ENCODE measurements at regions not wholly inside any gene's neighbourhood (a gene's known extent, or its start where the extent isn't known, plus 50 kb on each side); places are given as distances from the start of the nearest gene placed in this dataset.
"Not testable (repeated sequence)": the region's sequence is repeated elsewhere in the genome, so short reads cannot be mapped to it uniquely, and the experiment has no call there.

GRCh38 chr2:16058747-16059358 is 118.5 kb downstream of the MYCN start:
- no peak for DNase-seq

GRCh38 chr2:16058256-16058655 is 117.9 kb downstream of the MYCN start:
- DNase-seq: no peak

- DNase-seq: no peak
Observed at GRCh38 chr2:16057661-16058060, 117.3 kb downstream of the MYCN start.

- no peak for DNase-seq
Observed at GRCh38 chr2:16055848-16056580, 115.7 kb downstream of the MYCN start.

GRCh38 chr2:16053437-16054257 is 113.3 kb downstream of the MYCN start:
- DNase-seq: no peak

- not testable (repeated sequence) for DNase-seq
Observed at GRCh38 chr2:16052571-16053052, 112.3 kb downstream of the MYCN start.

GRCh38 chr2:16051841-16052564 is 111.7 kb downstream of the MYCN start:
- DNase-seq: no peak

- no peak for DNase-seq
Observed at GRCh38 chr2:16050908-16051489, 110.6 kb downstream of the MYCN start.

GRCh38 chr2:16050261-16050907 is 110.0 kb downstream of the MYCN start:
- no peak for DNase-seq

GRCh38 chr2:16049406-16049805 is 109.1 kb downstream of the MYCN start:
- no peak for DNase-seq

GRCh38 chr2:16048466-16048865 is 108.1 kb downstream of the MYCN start:
- no peak for DNase-seq

- no peak for DNase-seq
Observed at GRCh38 chr2:16047701-16048100, 107.4 kb downstream of the MYCN start.

GRCh38 chr2:16046649-16047048 is 106.3 kb downstream of the MYCN start:
- no peak for DNase-seq

- no peak for DNase-seq
Observed at GRCh38 chr2:16045653-16046352, 105.5 kb downstream of the MYCN start.

- no peak for DNase-seq
Observed at GRCh38 chr2:16044946-16045456, 104.7 kb downstream of the MYCN start.

- no peak for DNase-seq
Observed at GRCh38 chr2:16043627-16044026, 103.3 kb downstream of the MYCN start.

- no peak for DNase-seq
Observed at GRCh38 chr2:16043192-16043591, 102.8 kb downstream of the MYCN start.

GRCh38 chr2:16042201-16042700 is 101.9 kb downstream of the MYCN start:
- no peak for DNase-seq

- no peak for DNase-seq
Observed at GRCh38 chr2:16040271-16041010, 100.1 kb downstream of the MYCN start.

GRCh38 chr2:16039823-16040222 is 99.5 kb downstream of the MYCN start:
- DNase-seq: no peak
